HCT116 (cell line): ENCODE measurements at regions not wholly inside any gene's neighbourhood (a gene's known extent, or its start where the extent isn't known, plus 50 kb on each side); places are given as distances from the start of the nearest gene placed in this dataset.

Source experiments
- ATAC-seq: fragments of 200-7000 bp; cut with Tn5 transposase; 2 replicates; pipeline ENCODE4 v1.9.1; 2020; ENCODE audit warnings: mild to moderate bottlenecking, moderate library complexity
- BruUV-seq: library from RNA; stranded (reverse); fragments of 400-500 nt; replicated peaks from 2 replicates; lab custom pipeline; 2021; lab: Mats Ljungman, UMichigan
- CTCF ChIA-PET: fragments of 300-600 bp; sonication (Branson Sonifier 250); formaldehyde crosslinking; loops from one replicate; lab custom pipeline; 2021; ENCODE audit warnings: antibody characterized with exemption; lab: Charles Lee
- POLR2A ChIA-PET: fragments of 300-600, 350-600 bp; sonication (Branson Sonifier 250); formaldehyde crosslinking; loops from one replicate; lab custom pipeline; 2021; ENCODE audit warnings: antibody characterized with exemption; lab: Charles Lee
- RAD21 ChIA-PET, 2 experiments: fragments of 300-600 bp; sonication (Branson Sonifier 250); formaldehyde crosslinking; loops; one replicate each; lab custom pipeline; 2023; ENCODE audit warnings: low total read pairs in 2 of 2; ENCODE audit not compliant: uncharacterized antibody in 2 of 2, unreplicated experiment in 2 of 2, low non-redundant PET in 1 of 2; lab: Charles Lee
- DNase-seq: peaks from one replicate; pipeline ENCODE4 v3.0.0-alpha.2; 2010; ENCODE audit warnings: low read depth, low spot score
- H2AFZ ChIP-seq: fragments of 200-600 bp; shearing (Covaris generic), sonication (generic); 2 replicates; pipeline ENCODE4 v1.6.1; 2017; ENCODE audit warnings: low read depth, mixed run types, mixed read lengths, antibody characterized with exemption, low read length; ENCODE audit not compliant: poor library complexity, severe bottlenecking
- H3K27ac ChIP-seq: 2 replicates; pipeline ENCODE4 v1.5.1; 2012; ENCODE audit warnings: low read depth, low read length
- H3K27me3 ChIP-seq: fragments of 200-600 bp; sonication (generic); 2 replicates; pipeline ENCODE4 v1.6.1; 2016; ENCODE audit warnings: mixed run types, low read length, mixed read lengths; ENCODE audit not compliant: insufficient read depth
- H3K36me3 ChIP-seq, 2 experiments: fragments of 200-500 bp in 1 of 2; fragments of 200-600 bp in 1 of 2; sonication (Bioruptor generic) in 1 of 2; sonication (generic) in 1 of 2; 2 replicates each; pipeline versions ENCODE4 v1.5.1 to v1.6.1; 2014 to 2016; ENCODE audit warnings: low read length in 2 of 2, inconsistent platforms in 1 of 2, mixed read lengths in 1 of 2, mixed run types in 1 of 2; ENCODE audit not compliant: insufficient read depth in 2 of 2, control insufficient read depth in 1 of 2
- H3K4me1 ChIP-seq, 2 experiments: fragments of 200-600 bp in 1 of 2; sonication (generic) in 1 of 2; 2 replicates each; pipeline versions ENCODE4 v1.5.1 to v1.6.1; 2012 to 2017; ENCODE audit warnings: low read length in 2 of 2, inconsistent platforms in 1 of 2, mild to moderate bottlenecking in 1 of 2, mixed read lengths in 1 of 2, mixed run types in 1 of 2, moderate library complexity in 1 of 2; ENCODE audit not compliant: insufficient read depth in 2 of 2, control insufficient read depth in 1 of 2
- H3K4me2 ChIP-seq: fragments of 200-600 bp; sonication (generic); 2 replicates; pipeline ENCODE4 v1.6.1; 2017; ENCODE audit warnings: mixed run types, low read length, mixed read lengths
- H3K4me3 ChIP-seq, 2 experiments: fragments of 200-600 bp in 1 of 2; sonication (generic) in 1 of 2; replicated peaks in 1 of 2; 2 replicates each; pipeline ENCODE4 v1.5.1; 2011 to 2016; ENCODE audit warnings: low read length in 2 of 2, control low read depth in 1 of 2, low read depth in 1 of 2, mild to moderate bottlenecking in 1 of 2, mixed read lengths in 1 of 2, mixed run types in 1 of 2
- H3K79me2 ChIP-seq: fragments of 200-600 bp; sonication (generic); 2 replicates; pipeline ENCODE4 v1.6.1; 2017; ENCODE audit warnings: mild to moderate bottlenecking, mixed run types, low read length, moderate library complexity, mixed read lengths; ENCODE audit not compliant: insufficient read depth
- H3K9ac ChIP-seq: fragments of 200-600 bp; sonication (generic); 2 replicates; pipeline ENCODE4 v1.6.1; 2016; ENCODE audit warnings: low read length, mixed read lengths
- H3K9me2 ChIP-seq: fragments of 200-600 bp; sonication (generic), shearing (Covaris generic); 2 replicates; pipeline ENCODE4 v1.6.1; 2017; ENCODE audit warnings: mixed run types, mild to moderate bottlenecking, moderate library complexity; ENCODE audit not compliant: insufficient read depth
- H3K9me3 ChIP-seq, 2 experiments: fragments of 200-500 bp in 1 of 2; fragments of 200-600 bp in 1 of 2; sonication (Bioruptor generic) in 1 of 2; sonication (generic) in 1 of 2; 2 replicates each; pipeline ENCODE4 v1.6.1; 2014 to 2017; ENCODE audit warnings: low read length in 2 of 2, mixed read lengths in 2 of 2, inconsistent platforms in 1 of 2, low read depth in 1 of 2, mild to moderate bottlenecking in 1 of 2, mixed run types in 1 of 2, moderate library complexity in 1 of 2; ENCODE audit not compliant: control insufficient read depth in 1 of 2, insufficient read depth in 1 of 2
- H4K20me1 ChIP-seq: fragments of 200-600 bp; sonication (generic), shearing (Covaris generic); 2 replicates; pipeline ENCODE4 v1.6.1; 2017; ENCODE audit warnings: mixed run types, mild to moderate bottlenecking, moderate library complexity; ENCODE audit not compliant: insufficient read depth
- CBX3 ChIP-seq: IDR thresholded peaks from 2 replicates; pipeline ENCODE4 v1.6.1; 2012; ENCODE audit warnings: low read depth
- CEBPB ChIP-seq: IDR thresholded peaks from 2 replicates; pipeline ENCODE4 v1.6.1; 2012; ENCODE audit warnings: low read depth
- EGR1 ChIP-seq: IDR thresholded peaks from 2 replicates; pipeline ENCODE4 v1.6.1; 2012; ENCODE audit warnings: low read depth
- ELF1 ChIP-seq: IDR thresholded peaks from 2 replicates; pipeline ENCODE4 v1.6.1; 2012; ENCODE audit warnings: low read depth, borderline replicate concordance
- EZH2 ChIP-seq: fragments of 200-600 bp; sonication (generic); IDR thresholded peaks from 2 replicates; pipeline ENCODE4 v1.6.1; 2017; ENCODE audit warnings: antibody characterized with exemption, mixed run types
- EZH2phosphoT487 ChIP-seq: fragments of 200-600 bp; IDR thresholded peaks from 2 replicates; pipeline ENCODE4 v1.6.1; 2018; ENCODE audit warnings: antibody characterized with exemption, borderline replicate concordance
- FOSL1 ChIP-seq: IDR thresholded peaks from 2 replicates; pipeline ENCODE4 v1.6.1; 2012; ENCODE audit warnings: low read depth
- JUND ChIP-seq: IDR thresholded peaks from 2 replicates; pipeline ENCODE4 v1.6.1; 2012
- POLR2AphosphoS5 ChIP-seq: IDR thresholded peaks from 2 replicates; pipeline ENCODE4 v1.6.1; 2011; ENCODE audit warnings: mild to moderate bottlenecking, low read depth, low read length, moderate library complexity
- REST ChIP-seq: IDR thresholded peaks from 2 replicates; pipeline ENCODE4 v1.6.1; 2012; ENCODE audit warnings: low read depth
- SIN3A ChIP-seq: IDR thresholded peaks from 2 replicates; pipeline ENCODE4 v1.6.1; 2012; ENCODE audit warnings: low read depth
- SP1 ChIP-seq: IDR thresholded peaks from 2 replicates; pipeline ENCODE4 v1.6.1; 2012; ENCODE audit warnings: low read depth
- ZFX ChIP-seq: fragments of 450-650 bp; IDR thresholded peaks from 2 replicates; pipeline ENCODE4 v1.6.1; 2017
- intact Hi-C: fragments of 100-400 bp; cut with micrococcal nuclease; formaldehyde crosslinking; loops from 2 replicates; pipeline ENCODE4 v1.10.0; 2022
- TF ChIP-seq, protein P1 (sequence below): IDR thresholded peaks from 2 replicates; pipeline ENCODE4 v1.6.1; 2012

DNA sequence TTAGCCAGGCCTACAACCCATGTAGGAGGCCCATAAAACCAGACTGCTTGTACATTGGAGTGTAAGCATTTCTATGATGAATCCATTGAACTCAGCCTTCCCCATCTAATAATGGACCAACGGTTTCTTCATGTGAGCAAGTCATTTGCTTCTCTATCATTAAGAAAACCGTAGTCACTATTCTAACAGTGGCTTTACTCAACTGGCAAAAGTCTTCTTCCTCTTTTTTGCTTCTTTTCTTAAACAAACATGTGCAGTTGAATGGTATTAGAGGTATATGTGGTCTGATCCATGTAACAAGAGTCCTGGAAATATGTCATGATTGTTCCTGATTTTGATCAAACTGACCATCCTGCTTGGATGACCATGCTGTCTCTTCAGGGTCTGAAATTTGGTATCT is 132.4 kb upstream of the STXBP5 start:
- Histone ChIP-seq H3K9me2 (no peaks in the 10 kb centered on the region), H2AFZ (no peak overlapping the region)
- intact Hi-C loops = no loop called here

More for the DNA sequence above, 132.4 kb upstream of the STXBP5 start:
- DNase-seq = no peak
- H3K27me3 ChIP-seq = no peaks in the 10 kb centered on the region
- TF ChIP-seq EGR1 (no peak), JUND (no peak), CEBPB (no peak), POLR2AphosphoS5 (no peak), REST (no peak), SIN3A (no peak), EZH2phosphoT487 (no peak), SP1 (no peak), ZFX (no peak), EZH2 (no peak), CBX3 (no peak), ELF1 (no peak), FOSL1 (no peak)
- TF ChIP-seq, protein P1, sequence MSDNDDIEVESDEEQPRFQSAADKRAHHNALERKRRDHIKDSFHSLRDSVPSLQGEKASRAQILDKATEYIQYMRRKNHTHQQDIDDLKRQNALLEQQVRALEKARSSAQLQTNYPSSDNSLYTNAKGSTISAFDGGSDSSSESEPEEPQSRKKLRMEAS = no peak
- TF ChIP-seq, all 23 proteins: peak for 0
- Histone ChIP-seq H3K27ac (no peak overlapping the region), H3K4me2 (no peak overlapping the region), H3K9ac (no peak overlapping the region), H3K79me2 (no peaks in the 10 kb centered on the region), H3K4me3 (no peak overlapping the region), H3K36me3 (no peaks in the 10 kb centered on the region), H3K9me3 (no peaks in the 10 kb centered on the region; a peak in 1 of 4 replicates), H3K4me1 (no peaks in the 10 kb centered on the region), H4K20me1 (no peaks in the 10 kb centered on the region)
- ATAC-seq = no peak
- BruUV-seq = no TSS peak
- CTCF ChIA-PET = no interaction called here
- RAD21 ChIA-PET = no interaction called here
- POLR2A ChIA-PET = no interaction called here
